NCI-H128 (cell line): ENCODE measurements at regions not wholly inside any gene's neighbourhood (a gene's known extent, or its start where the extent isn't known, plus 50 kb on each side); places are given as distances from the start of the nearest gene placed in this dataset.
A peak's percentile ranks its signal among the peaks of the same experiment; 100 is the strongest.
"Not testable (repeated sequence)": the region's sequence is repeated elsewhere in the genome, so short reads cannot be mapped to it uniquely, and the experiment has no call there.

Source experiments
- DNase-seq: peaks from one replicate; lab custom pipeline; 2025; ENCODE audit not compliant: unreplicated experiment; lab: John Stamatoyannopoulos, UW

DNA sequence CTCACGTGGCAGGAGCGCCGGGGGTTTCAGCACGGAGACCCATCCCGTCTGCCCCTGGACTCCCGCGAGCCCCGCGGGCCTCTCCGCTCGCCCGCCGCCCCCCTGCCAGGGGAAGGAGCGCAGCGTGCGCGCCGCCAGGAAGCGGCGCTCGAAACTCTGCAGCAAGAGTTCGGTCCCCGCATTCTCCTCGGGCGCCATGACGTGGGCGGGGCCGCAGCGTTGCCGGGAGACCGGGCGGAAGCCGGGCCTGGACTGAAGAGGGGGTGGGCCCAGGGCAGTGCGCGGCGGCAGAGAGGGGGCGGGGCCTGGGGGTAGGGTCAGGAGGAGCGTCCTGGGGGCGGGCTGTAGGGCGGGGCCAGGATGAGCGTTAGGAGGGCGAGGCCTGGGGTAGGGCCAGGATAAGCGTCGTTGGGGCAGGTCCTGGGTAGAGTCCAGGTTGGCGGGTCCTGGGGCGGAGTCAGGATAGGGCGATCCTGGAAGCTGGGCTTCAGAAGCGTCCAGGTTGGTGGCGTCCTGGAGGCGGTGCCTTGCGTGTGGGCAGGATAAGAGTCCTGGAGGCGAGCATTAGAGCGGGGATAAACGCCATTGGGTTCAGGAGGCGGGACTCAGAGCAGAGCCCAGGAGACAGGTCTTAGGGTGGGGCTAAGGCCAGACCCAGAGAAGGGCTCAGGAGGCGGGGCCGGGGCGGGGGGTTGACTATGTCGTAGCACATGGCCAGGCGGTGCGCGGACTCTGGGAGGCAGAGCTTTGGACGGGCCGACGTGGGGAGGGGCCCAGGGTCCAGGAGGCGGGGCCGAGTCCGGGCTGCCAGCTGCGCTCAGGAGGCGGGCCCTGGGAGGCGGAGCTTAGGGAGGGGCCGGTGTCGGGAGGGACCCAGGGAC is 229.0 kb upstream of the FRG2C start:
- DNase-seq: peak; percentile 80

DNA sequence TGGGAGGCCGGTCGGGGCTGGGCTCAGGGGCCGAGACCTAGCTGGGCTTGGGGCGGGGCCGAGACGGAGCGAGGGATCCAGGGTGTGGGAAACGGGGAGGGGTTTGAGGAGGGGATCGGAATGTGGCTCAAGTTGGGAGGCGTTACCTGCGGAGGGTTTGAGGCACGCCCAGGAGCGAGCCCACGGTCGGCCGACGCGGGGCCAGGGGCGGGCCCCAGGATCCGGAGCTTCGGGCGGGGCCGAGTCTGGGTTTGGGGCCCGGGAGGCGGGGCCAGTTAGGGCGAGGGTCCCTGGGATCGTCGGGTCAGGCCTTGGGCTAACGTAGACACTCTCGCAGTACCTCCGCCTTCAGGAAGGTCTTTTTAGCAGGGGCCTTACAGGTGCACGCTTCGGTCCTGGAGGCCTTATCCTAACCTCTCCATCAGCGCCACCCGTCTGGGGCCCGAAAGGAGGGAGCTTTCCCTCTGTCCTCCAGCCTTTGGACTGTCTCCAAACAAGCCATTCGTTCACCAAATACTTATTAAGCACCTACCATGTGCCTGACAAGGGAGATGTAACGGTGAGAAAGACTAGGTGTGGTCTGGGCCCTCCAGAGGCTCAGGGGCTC is 228.2 kb upstream of the FRG2C start:
- DNase-seq: not testable (repeated sequence)

DNA sequence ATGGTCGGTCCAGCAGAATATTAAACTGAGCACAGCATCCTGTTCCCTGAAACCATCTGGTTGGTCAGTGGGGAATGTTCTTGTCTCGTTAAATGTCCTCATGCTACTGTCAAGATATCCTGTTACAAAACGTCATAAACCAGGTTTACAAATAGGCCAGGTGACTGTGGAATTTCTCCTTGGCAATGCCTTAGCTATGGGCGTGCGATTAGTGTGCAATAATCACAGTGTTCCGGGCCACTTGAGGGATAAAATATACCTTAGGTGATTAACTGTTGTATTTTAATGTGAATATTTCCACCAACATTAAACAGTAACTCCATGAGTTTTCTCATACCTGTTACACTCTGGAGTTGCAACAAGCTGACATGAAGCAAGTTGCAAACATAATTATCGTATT is 223.1 kb upstream of the FRG2C start:
- DNase-seq: not testable (repeated sequence)

DNA sequence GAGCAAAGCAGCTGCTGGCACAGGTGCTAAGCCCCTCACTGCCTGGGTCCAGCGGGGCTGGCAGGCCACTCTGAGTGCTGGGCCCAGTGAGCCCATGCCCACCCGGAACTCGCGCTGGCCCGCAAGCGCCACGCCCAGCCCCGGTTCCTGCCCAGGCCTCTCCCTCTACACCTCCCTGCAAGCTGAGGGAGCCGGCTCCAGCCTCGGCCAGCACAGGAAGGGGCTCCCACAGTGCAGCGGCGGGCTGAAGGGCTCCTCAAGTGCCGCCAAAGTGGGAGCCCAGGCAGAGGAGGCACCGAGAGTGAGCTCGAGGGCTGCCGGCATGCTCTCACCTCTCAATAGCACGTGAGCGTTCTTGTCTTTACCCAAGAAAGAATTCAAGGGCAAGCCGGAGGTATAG is 219.5 kb upstream of the FRG2C start:
- DNase-seq: not testable (repeated sequence)

DNA sequence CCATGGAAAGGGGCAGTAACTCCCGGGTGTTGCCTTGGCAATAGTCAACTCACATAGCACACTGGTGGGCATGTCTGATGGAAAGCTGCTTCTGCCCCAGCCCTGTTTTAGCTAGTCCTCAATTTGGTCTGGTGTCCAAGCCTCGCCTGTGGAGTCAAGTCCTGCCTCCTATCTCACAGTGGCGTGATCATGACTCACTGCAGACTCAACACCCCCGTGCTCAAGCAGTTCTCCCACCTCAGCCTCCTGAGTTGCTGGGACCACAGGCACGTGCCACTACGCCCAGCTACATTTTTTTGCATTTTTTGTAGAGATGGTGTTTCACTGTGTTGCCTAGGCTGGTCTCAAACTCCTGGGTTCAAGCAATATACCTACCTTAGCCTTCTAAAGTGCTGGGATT is 218.9 kb upstream of the FRG2C start:
- not testable (repeated sequence) for DNase-seq

DNA sequence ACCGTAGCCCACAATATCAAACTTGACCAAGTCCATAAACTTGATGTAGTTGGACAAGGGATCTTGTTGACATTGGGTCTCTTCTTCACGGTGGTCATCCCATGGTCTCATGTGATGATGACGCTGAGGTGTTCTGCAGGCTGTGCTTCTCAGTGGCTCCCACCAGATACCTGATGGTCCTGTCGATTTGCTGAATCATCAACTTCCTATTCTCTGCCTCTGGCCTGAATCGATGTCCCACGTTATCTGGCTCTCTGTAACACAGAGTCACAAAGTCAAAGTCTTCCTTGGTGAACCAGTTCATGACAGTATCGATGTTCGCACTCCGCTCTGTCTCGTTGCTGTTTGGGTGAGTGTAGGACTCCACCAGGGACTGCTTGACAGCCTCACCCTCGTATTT is 217.2 kb upstream of the FRG2C start:
- DNase-seq: not testable (repeated sequence)

DNA sequence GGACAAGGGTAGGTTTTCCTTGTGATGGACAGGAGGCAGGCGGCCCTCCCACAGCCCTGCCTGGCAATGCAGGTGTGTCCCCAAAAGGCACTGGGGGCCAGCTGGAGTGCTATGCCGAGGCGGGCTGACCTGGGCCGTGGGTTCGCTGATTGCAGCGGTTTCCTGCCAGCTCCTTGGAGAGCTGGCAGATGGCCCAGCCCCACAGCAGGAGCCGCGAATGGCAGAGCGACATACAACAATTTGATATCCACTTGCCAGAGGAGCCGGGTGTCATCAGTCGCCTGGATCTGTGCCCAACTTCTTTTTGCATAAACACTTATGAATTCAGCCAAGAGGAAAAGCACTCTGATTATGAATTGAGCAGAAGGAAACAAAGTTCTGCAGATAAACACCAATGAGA is 210.8 kb upstream of the FRG2C start:
- peak; percentile 84 for DNase-seq

DNA sequence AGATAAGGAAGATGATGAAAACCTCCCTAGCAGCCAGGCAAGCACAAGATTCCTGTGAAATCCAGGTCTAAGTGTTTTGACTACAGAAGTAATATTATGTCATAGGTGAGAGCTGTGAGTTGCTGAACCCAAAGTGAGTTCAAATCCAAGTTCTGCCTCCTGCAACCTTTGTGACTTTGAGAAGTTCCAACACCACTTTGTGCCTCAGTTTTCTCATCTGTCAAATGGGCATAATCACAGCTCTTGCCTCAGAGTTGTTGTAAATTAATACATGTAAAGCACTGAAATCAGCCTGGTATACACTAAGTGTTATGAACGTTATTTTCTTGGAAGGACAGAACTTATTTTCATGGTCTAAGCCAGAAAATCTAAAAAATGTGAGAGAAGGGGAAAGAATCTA is 210.3 kb upstream of the FRG2C start:
- DNase-seq: not testable (repeated sequence)

DNA sequence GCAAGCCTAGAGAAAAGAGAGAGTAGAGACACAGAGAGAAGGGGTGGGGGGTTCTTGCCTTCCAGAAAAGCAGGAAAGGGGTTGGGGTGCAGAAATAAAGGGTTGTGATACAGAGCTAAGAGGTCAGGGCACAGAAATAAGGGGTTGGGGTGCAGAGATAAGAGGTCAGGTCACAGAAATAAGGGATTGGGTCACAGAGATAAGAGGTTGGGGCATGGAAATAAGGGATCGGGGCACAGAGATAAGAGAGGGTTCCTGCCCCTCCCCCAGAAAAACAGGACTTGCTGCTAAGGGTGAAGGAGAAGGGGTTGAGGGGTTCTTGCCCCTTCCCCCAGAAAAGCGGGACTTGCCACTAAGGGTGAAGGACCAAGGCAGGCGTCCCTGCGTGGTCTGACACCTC is 189.6 kb upstream of the FRG2C start:
- DNase-seq: not testable (repeated sequence)

DNA sequence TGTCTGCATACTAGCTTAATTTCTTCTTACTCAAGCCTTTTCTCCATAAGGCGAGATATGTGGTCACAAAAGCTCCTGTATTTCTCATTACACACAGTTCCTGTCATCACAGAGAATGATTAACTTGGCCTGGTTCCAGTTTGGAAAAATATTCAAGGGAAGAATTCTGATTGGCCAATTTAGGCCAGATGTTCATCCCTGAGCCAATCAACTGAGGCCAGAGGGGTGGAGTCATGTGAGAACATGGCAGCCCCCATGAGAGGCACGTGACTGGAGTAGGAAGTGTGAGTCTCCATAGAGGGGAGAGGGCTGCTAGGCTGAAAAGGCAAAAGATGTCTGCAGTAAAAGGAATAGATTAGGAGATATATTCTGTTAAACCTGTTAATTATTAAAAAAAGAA is 167.5 kb upstream of the FRG2C start:
- not testable (repeated sequence) for DNase-seq

DNA sequence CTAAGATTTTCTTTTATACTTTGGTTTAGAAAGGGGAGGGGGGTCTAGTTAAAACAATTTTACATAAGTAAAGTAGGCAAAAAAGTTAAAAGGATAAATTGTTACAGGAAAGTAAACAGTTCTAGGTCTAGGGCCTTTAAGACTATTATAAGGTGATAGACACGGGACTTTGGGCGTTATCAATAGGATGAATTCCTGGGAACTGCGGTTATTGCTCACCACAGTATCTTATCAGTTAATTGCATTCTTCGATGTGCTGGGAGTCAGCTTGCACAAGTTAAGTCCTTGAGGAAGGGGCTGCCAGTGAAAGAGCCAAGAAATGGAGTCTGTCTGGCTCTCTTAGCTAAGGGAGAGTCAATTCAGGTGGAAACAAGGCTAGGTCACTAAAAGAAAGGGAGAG is 163.8 kb upstream of the FRG2C start:
- not testable (repeated sequence) for DNase-seq

DNA sequence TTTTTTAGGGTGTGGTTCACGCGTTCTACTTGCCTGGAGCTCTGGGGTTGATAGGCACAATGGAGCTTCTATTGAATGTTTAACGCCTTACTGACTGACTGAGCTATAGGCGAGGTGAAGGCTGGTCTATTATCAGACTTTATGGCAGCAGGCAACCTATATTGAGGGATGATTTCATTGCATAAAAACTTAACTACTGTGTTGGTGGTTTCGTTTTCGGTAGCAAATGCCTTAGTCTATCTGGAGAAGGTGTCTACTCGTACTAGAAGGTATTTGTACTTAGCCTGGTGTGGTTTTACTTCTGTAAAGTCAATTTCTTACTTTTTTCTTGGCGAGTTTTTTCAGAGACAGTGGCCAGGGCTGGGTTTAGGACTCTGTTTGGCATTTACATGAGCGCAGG is 162.0 kb upstream of the FRG2C start:
- DNase-seq: not testable (repeated sequence)

DNA sequence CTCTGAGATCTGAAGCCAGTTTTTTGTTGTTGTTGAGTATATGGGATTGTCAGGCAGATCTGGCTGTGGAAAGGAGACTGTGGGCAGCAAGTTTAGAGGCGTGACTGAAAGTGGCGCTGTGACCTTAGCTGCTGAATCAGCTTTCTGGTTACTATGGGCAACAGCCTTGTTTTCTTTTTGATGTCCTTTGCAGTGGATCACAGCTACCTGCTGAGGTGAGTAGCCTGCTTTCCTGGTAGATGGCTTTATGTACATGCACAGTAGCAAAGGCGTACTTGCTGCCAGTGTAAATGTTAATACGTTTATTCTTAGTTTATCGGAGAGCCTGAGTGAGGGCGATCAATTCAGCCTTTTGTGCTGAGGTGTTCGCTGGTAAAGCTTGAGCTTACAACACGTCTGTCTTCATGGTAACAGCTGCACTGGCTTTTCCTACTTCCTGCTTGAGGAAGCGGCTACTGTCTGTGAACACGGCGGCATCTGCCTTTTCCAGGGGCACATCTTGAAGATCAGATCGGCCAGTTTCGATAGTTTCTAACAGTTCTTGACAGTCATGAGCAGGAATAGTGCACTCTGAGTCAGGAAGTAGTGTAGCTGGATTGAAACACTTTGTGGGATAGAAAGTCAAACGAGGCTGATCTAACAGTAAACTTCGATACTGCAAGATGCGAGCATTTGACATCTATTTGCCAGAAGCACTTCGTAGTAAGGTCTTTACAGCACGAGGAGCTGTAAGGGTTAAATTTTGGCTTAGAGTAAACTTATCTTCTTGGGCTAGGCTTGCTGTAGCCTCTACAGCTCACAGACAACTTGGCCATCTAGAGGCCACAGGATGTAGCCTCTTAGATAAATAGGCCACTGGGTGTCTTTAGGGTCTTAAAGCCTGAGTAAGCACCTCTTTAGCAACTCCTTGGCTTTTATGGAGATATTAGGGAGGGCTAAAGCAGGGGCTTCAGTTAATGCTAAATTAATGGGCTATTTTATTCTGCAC is 161.1 kb upstream of the FRG2C start:
- DNase-seq: not testable (repeated sequence)

DNA sequence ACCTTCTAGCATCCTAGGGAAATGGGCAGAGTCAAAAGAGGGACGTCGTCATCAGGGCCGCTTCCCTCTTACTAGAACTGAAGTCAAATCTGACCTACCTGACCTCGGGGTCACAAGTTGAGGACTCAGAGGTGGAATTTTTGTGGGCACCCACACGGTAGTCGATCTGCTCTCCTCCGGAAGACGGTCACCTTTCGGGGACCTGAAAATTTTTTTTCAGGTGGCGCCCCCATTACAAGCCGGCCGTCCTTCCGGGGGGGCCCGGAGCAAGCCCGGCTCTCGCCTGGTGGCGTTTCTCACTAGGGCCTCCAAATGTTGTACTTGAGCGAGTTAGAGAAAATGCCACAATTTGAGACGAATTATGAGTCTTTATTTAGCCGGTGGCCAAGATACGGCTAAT is 157.5 kb upstream of the FRG2C start:
- DNase-seq: no peak

DNA sequence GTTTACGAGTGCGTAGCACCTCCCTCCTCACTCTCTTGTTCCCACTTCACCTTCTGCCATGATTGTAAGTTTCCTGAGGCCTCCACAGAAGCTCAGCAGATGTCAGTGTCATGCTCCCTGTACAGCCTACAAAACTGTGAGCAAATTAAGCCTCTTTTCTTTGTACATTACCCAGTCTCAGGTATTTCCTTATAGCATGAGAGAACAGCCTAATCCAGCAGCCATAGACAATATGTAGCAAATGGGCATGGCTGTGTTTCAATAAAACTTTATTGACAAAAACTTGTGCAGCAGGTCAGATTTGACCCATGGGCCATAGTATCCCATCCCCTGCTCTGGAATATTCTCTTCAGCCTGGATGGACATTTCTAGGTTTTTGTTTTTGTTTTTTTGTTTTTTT is 156.2 kb upstream of the FRG2C start:
- not testable (repeated sequence) for DNase-seq

DNA sequence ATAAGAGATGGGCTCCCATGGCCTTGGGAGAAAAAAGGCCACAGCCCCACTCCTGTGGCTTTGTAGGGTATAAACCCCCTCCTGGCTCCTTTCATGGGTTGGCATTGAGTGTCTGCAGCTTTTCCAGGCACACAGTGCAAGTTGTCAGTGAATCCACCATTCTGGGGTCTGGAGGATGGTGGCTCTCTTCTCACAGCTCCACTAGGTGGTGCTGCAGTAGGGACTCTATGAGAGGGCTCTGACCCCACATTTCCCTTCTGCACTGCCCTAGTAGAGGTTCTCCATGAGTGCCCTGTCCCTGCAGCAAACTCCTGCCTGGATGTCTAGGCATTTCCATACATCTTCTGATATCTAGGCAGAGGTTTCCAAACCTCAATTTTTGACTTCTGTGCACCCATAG is 136.5 kb upstream of the FRG2C start:
- DNase-seq: not testable (repeated sequence)

DNA sequence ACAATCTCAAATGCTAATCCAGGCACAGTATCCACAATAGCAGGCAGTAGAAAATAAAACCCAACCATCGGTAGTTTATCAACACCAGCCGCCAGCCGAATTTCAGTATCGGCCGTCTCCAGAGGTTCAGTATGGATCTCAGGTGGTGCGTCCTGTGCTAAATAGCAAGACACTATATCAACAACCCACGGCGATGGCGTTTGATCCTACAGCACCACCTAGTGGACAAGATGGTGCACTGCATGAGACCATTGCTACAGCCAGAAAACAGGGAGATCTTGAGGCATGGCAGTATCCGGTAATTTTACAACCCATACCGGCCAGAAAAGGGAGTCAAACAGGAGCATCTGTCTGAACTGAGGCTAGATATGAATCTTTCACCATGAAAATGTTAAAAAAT is 112.0 kb upstream of the FRG2C start:
- DNase-seq: not testable (repeated sequence)

DNA sequence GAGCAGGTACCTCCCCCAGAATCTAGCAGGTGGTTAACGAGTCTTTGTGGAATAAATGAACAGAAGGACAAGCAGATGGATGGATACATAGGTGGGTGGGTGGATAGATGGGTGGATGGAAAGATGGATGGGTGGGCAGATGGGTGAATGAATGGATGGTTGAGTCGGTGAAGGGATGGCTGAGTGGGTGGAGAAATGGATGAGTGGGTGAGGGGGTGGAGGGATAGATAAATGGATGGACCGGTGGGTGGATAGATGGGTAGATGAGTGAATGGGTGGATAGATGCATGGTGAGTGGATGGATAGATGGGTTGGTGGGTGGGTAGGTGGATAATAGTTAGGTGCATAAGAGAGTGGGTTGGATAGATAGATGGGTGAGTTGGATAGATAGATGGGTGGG is 99.7 kb upstream of the FRG2C start:
- DNase-seq: not testable (repeated sequence)

DNA sequence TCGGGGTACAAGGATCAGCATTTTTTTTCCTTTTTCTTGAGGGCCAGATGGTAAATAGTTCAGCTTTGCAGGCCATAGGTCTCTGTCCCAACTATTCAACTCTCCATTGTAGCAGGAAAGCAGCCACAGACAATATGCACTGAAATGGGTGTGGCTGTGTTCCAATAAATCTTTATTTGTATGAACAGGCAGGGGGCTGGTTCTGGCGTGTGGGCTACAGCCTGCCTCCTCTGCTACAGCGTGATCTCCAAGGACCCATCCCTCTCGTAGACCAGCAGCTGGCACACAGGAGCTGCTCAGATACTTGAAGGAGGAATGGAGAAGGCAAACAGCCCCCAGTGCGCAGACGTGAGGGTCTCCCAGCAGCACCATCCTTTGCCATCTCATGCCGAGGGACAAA is 91.8 kb upstream of the FRG2C start:
- DNase-seq: not testable (repeated sequence)

DNA sequence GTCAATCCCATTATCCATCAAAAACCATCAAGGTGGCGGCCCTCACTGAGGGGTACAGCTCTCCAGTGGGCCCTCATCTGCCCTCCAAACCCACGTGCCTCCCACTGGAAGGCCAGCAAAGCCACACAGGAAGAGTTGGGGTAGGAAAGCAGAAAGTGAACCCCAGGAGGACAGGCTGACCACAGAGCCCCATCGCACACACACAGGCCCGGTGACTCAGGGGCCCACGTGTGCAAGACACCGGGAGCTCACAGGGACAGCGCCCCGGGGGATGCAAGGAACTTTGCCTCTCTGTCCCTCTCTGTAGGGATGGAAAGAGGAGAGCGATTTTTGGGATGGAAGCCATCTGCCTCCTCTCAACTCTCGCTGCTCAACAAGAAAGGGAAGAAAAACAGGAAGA is 85.0 kb upstream of the FRG2C start:
- DNase-seq: not testable (repeated sequence)

DNA sequence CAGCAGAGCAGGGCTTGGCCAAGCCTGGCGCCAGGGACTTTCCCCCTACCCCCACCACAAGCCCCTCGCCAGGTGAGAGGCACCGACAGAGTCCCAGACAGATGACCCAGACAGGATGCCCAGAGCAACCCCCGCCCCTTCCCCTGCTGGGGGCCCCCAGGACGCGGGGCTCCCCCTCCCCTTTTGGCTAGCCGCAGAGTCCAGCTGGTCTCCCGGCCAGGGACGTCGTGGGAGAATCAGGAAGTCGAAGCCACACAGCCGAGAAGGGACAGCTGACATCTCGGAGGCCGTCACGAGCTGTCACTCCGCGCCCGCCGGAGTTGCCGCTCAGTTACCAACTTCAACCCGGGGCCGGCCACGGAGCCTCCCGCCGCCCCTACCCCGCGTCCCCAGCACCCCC is 84.6 kb upstream of the FRG2C start:
- DNase-seq: not testable (repeated sequence)
